ENCODE measurements at regions not wholly inside any gene's neighbourhood (a gene's known extent, or its start where the extent isn't known, plus 50 kb on each side); places are given as distances from the start of the nearest gene placed in this dataset.

DNA sequence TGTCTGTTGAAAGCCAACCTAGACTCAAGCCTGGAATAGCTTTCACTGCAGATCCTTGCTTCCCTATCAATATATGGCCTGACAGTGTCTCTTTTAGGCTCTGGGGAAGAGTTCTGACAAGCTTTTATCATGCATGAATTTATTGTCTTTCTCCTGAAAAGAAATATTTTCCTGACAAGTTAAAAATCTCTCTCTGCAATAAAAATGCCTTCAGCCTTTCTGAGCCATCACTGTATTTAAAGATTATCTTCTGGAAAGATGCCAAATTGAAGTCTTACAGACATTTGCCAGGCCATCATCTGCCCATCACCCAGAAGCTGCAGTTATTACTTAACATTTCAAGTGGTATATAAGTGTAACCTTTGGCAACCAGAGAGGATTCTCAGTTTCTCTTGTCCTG is 88.1 kb upstream of the HTR1A start:
- TF ChIP-seq, protein P1, sequence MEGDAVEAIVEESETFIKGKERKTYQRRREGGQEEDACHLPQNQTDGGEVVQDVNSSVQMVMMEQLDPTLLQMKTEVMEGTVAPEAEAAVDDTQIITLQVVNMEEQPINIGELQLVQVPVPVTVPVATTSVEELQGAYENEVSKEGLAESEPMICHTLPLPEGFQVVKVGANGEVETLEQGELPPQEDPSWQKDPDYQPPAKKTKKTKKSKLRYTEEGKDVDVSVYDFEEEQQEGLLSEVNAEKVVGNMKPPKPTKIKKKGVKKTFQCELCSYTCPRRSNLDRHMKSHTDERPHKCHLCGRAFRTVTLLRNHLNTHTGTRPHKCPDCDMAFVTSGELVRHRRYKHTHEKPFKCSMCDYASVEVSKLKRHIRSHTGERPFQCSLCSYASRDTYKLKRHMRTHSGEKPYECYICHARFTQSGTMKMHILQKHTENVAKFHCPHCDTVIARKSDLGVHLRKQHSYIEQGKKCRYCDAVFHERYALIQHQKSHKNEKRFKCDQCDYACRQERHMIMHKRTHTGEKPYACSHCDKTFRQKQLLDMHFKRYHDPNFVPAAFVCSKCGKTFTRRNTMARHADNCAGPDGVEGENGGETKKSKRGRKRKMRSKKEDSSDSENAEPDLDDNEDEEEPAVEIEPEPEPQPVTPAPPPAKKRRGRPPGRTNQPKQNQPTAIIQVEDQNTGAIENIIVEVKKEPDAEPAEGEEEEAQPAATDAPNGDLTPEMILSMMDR (IDR thresholded peaks at IDR 0.05; ENCODE audit: low read depth, low read length), result no peak
- DNase-seq (ENCODE audit: extremely low read depth, low read depth), result no peak

DNA sequence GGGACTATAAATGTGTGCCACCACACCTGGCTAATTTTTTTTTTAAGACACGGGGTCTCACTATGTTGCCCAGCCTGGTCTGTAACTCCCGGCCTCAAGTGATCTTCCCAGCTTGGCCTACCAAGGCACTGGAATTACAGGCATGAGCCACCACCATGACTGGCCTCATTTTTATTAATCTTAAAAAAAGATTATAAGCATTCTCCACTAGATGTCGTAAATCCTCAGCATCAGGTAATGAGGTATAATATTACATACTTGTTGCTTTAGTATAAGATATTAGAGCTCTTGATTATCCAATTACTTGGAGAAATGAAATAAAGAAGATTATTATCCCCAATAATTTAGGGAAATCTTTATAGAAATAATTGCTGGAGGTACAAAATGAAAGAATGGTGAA is 78.2 kb upstream of the HTR1A start:
- TF ChIP-seq, protein P1 (IDR thresholded peaks at IDR 0.05; ENCODE audit: low read depth, low read length), result no peak
- no peak for DNase-seq (ENCODE audit: extremely low read depth, low read depth)

DNA sequence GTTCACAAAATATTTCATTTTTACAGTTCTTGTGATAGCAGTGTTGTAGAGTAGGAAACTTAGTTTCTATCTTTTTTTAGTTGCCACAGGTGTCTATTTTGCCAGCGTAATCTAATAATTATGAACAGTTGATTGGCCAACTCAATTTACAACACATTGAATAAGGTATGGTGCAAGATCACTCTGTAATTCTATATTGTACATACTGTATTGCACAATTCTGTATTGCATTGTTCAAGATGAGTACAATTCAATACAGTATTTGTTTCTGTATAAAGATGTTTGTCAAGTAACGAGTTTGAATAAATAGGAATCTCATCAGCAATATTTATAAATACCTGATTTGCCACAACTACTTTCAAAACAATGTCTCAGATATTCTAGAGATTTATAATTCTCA is 64.2 kb upstream of the HTR1A start:
- TF ChIP-seq, protein P1 (IDR thresholded peaks at IDR 0.05; ENCODE audit: low read depth, low read length), result no peak
- DNase-seq (ENCODE audit: extremely low read depth, low read depth), result no peak

DNA sequence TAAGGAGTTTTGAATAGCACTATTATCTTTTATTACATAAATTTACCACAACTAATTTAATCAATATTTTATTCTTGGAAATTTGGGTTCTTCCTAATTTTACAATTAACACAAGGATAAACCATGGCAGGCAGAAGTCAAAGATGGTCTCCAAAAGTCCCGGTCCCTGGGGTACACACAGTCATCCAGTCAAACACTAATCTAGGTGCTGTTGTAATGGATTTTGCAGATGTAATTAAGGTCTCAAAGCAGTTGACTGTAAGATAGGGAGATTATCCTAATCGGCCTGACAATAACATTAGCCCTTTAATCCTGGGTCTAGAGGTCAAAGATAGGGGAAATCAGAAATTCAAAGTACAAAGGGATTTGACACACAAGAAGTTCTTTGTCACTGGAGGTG is 57.5 kb upstream of the HTR1A start:
- TF ChIP-seq, protein P1 (IDR thresholded peaks at IDR 0.05; ENCODE audit: low read depth, low read length), result no peak
- no peak for DNase-seq (ENCODE audit: extremely low read depth, low read depth)

DNA sequence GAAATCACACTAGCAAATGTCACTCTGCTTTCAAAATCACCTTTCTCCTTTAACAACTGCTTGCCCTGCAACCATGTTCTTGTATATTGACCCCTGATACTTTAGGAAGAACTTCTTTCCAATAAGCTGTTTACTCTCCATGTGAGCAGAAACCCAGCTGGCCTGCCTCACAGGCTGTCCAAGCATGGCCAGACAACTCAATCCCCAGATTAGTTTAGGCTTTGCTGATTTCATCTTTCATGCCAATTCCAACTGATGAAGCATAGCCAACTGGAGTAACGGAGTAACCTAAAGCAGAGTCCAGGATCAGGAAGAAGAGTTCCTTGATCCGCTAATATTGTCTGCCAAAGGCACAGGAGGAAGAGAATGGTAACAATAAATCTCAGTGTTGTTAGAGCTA is 56.7 kb upstream of the HTR1A start:
- no peak for DNase-seq (ENCODE audit: extremely low read depth, low read depth)
- TF ChIP-seq, protein P1 (IDR thresholded peaks at IDR 0.05; ENCODE audit: low read depth, low read length), result no peak

DNA sequence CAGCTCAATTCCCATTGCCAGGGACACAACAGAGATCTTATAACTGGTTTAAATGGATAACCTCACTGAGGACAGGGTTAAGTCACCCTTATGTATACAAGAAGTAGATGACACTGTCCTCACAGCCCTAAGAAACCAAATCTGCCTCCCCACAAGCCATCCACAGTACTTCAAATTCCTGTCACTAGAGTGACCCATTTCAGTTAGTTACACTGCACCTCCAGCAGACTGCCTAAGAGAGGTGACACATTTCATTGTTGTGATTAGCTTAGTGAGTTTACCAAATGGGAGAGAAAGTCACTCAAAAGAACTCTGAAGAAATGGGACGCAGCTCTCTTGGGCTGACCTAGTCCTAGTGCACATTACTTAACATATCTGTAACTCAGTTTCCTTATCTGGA is 53.6 kb upstream of the HTR1A start:
- TF ChIP-seq, protein P1 (IDR thresholded peaks at IDR 0.05; ENCODE audit: low read depth, low read length), result no peak
- no peak for DNase-seq (ENCODE audit: extremely low read depth, low read depth)
